ENCODE measurements at regions not wholly inside any gene's neighbourhood (a gene's known extent, or its start where the extent isn't known, plus 50 kb on each side); places are given as distances from the start of the nearest gene placed in this dataset.

GRCh38 chr16:5328546-5328945 lies 231.0 kb upstream of the EEF2KMT start:
- H3K4me3 ChIP-seq (replicated peaks in 1 of 3; ENCODE audit: insufficient read depth in 1 of 3, low read depth in 2 of 3, low read length in 3 of 3), result no peak overlapping the region
- intact Hi-C loops (cut with micrococcal nuclease; ENCODE audit: unreplicated experiment) (no loop called here), in situ Hi-C loops (cut with HindIII; ENCODE audit: extremely low pct_ligation_motif_present, low pct_unique_long_range_greater_than_20kb) (no loop called here)
- no peak for DNase-seq (ENCODE audit: low spot score)
- FAIRE-seq, result no peak
- H2AFZ ChIP-seq (ENCODE audit: low read length), result no peak overlapping the region
- ATAC-seq, result no peak
- no peaks in the 10 kb centered on the region for H3K9me3 ChIP-seq (ENCODE audit: low read length)
- WGBS (ENCODE audit: low lambda C conversion rate), result 0% methylated on average over 5 of the region's 5 CpGs
- H3K79me2 ChIP-seq (ENCODE audit: insufficient read depth, low read length), result no peaks in the 10 kb centered on the region
- no peak overlapping the region for H3K4me2 ChIP-seq (ENCODE audit: low read depth, low read length)
- TF ChIP-seq RAD21 (CRISPR knock-in tag; IDR thresholded peaks at IDR 0.05), result no peak
- no peak for TF ChIP-seq ZNF775 (CRISPR knock-in tag; IDR thresholded peaks at IDR 0.05; ENCODE audit: borderline replicate concordance)
- no peak for TF ChIP-seq FOXJ3 (CRISPR knock-in tag; IDR thresholded peaks at IDR 0.05; ENCODE audit: borderline replicate concordance)
- TF ChIP-seq, protein P1, sequence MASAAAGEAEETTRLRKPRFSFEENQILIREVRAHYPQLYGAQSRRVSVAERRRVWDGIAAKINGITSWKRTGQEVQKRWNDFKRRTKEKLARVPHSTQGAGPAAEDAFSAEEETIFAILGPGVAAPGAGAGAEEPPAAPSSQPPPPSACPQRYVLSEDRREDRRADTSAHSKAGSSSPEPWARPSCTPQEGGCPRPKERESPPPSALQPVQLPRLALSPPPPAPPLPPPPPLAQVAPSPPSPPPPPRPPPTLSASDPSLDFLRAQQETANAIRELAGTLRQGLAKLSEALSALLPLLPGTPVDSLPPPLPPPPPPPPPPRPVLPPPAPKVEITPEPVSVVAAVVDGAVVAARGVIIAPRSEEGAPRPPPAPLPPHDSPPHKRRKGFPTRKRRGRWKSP (CRISPR knock-in tag; IDR thresholded peaks at IDR 0.05), result no peak
- TF ChIP-seq TCF12 (IDR thresholded peaks at IDR 0.05), result no peak
- no peak for TF ChIP-seq TCF12 (CRISPR knock-in tag; IDR thresholded peaks at IDR 0.05)
- TF ChIP-seq KLF11 (CRISPR knock-in tag; IDR thresholded peaks at IDR 0.05), result no peak
- TF ChIP-seq ZNF362 (CRISPR knock-in tag; IDR thresholded peaks at IDR 0.05; ENCODE audit: borderline replicate concordance), result no peak
- TF ChIP-seq SRSF1 (optimal IDR thresholded peaks at IDR 0.05; ENCODE audit: low read depth, low read length), result no peak
- no peak for TF ChIP-seq ZNF639 (CRISPR knock-in tag; conservative IDR thresholded peaks at IDR 0.05)
- TF ChIP-seq GRHL1 (CRISPR knock-in tag; conservative IDR thresholded peaks at IDR 0.05), result no peak
- no peak for TF ChIP-seq ZFP36L1 (CRISPR knock-in tag; IDR thresholded peaks at IDR 0.05)
- H3K4me1 ChIP-seq (ENCODE audit: insufficient read depth, low read length), result no peaks in the 10 kb centered on the region
- BruUV-seq (replicated peaks), result no TSS peak
- no peaks in the 10 kb centered on the region for H3K36me3 ChIP-seq (replicated peaks in 1 of 2; ENCODE audit: control insufficient read depth in 1 of 2, insufficient read depth in 2 of 2, low read length in 2 of 2)
- POLR2A ChIA-PET, result no interaction called here
- no peaks in the 10 kb centered on the region for H4K20me1 ChIP-seq (ENCODE audit: insufficient read depth, low read length)
- peaks cover 0 to 15% of the 10 kb centered on the region in 2 experiments; a peak in 2 of 5 replicates for H3K27me3 ChIP-seq (ENCODE audit: control insufficient read depth in 1 of 2, insufficient read depth in 2 of 2, low read length in 2 of 2)
- no peak overlapping the region for H3K9ac ChIP-seq (ENCODE audit: insufficient read depth, low read depth, low read length)
- H3K27ac ChIP-seq (ENCODE audit: extremely low read length, insufficient read depth, low read length), result no peak overlapping the region
- CTCF ChIA-PET (ENCODE audit: low intra/inter-chr PET ratio, low total read pairs), result no interaction called here

Measured in HepG2 (cell line).